Forelimb muscle (tissue), 1 donor: ENCODE measurements at regions not wholly inside any gene's neighbourhood (a gene's known extent, or its start where the extent isn't known, plus 50 kb on each side); places are given as distances from the start of the nearest gene placed in this dataset.

Experiments
- DNase-seq: peaks from one replicate; pipeline ENCODE4 v3.0.0-alpha.2; 2013; ENCODE audit warnings: low read depth

DNA sequence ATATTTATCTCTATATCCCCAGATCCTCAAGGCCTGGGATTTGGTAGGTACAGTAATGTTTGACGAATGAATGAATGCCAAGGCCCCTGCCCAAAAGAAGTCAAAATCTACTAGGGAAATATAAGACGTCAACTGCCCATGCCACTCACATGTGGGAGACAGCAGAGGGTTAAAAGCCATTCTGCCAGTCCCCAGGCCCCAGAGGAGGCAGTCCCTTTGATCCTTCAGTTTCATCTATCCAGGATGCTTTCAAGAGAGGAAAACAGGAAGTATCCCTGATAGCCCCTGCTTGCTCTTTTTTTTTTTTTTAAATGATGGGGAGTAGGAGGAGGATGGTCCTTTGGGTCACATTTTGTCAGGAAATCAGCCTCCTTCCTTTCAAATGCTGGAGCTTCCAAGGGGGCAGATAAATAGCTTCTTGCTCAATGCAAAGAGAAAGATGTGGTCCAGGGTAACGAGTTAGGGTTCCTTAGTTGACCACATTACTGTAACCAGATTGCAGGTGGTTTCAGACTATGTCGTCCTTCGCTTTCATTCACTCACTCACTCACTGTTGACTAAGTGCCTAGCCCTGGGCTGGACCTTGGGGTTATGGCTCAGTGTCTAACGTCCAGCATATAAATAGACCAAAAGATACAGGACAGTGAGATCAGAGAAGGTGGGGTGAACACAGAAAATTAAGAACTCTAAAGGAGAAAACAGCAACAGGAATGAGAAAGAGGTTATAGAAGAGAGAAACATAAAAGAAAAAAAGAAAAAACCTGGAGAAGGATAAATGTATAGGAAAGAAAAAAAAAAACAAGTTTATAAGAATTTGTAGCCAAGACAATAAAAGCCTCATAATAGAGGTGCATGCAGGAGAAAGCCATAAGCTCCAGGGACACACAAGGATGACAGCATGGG is 64.6 kb upstream of the PIM1 start:
- no peak for DNase-seq

DNA sequence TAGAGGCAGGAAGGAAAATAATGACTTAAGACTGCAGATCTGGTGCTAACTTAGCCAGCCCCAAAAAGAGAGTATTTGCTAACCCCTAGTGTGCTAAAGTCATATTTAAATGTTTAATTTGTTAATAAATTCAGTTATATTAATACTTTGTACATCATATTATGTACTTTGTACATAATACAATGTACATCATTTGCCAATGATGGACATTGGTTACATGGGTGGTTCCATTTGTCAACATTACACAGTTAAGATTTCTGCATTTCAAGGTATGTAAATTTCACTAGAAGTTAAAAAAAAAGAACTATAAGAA is 63.9 kb upstream of the PIM1 start:
- no peak for DNase-seq

- no peak for DNase-seq
Observed at GRCh38 chr6:37106554-37106953, 63.4 kb upstream of the PIM1 start.

DNA sequence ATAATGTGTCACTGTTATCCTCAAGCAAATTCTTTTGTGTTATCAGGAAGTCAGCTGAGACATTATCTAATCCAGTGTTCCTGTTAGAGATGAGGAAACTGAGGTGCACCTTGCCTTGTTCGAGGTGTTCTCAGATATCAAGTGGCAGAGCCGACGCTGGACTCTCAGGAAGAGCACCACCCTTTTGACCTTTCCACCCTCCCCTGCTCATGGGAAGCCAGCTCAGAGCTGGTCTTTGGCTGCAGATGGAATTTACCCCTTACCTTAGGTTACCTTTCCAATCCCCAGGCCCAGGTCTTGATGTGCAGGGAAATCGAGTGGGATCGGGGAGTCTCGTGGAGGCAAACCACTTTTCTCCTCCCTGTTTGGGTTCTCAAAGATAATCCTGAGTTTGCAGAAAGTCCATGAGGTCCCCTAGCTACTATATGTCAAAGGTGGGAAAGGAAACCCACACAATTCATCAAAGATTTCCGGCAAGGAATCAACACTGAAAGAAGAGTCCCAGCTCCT is 62.9 kb upstream of the PIM1 start:
- no peak for DNase-seq

GRCh38 chr6:37109714-37110499 is 60.0 kb upstream of the PIM1 start:
- no peak for DNase-seq

DNA sequence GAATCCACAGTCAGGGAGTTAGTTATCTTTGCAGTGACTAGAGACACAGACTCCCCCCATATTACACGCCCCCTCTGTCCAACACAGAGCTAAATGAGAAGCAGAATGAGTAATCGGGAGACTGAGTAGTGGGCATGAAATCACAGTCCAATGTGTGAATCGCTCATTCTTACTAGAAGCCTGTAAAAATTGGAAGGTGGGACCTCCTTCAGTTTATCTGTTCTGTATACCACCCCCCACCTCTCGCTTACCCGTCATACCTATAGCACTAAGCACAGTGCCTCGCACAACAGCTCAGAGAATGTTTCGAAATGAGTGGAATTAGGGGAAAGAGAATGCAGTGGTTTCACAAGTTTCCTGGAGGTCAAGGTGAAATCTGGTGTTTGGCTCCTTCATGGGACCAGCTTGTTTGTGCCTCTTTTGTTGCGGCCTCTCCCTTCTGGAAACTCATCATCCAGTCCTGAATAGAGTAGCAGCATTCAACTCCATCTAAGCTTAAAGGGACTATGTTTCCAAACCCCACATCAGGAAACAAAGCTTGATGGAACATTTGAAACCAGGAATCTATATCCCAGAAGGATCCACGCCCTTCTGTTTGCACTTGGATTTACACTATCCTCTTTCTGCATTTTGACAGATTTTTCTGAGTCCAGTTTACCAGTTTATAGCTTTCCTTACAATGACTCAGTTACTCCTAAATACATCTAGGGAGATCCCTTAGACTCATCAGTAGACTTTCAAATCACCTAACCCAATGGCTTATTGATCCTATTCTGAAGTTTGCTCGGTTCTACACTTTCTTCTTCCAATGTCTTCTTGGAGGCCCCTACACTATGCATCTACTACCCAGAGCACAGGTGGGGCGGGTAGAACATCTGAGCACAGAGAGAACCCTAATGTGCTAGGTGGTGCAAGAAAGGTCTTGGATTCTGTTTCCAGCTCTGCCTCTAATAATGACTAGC is 59.2 kb upstream of the PIM1 start:
- no peak for DNase-seq

DNA sequence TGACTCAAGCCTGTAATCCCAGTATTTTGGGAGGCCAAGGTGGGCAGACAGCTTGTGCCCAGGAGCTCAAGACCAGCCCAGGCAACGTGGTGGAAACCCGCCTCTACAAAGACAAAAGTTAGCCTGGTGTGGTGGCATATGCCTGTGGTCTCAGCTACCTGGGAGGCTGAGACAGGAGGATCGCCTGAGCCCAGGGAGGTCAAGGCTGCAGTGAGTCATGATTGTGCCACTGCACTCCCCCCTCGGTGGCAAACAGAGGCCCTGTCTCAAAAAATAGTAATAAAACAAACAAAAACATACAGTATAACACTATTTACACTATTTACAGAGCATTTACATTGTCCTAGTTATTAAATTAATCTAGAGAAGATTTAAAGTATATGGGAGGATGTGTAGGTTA is 56.0 kb upstream of the PIM1 start:
- no peak for DNase-seq

GRCh38 chr6:37114612-37115011 is 55.3 kb upstream of the PIM1 start:
- DNase-seq: no peak

DNA sequence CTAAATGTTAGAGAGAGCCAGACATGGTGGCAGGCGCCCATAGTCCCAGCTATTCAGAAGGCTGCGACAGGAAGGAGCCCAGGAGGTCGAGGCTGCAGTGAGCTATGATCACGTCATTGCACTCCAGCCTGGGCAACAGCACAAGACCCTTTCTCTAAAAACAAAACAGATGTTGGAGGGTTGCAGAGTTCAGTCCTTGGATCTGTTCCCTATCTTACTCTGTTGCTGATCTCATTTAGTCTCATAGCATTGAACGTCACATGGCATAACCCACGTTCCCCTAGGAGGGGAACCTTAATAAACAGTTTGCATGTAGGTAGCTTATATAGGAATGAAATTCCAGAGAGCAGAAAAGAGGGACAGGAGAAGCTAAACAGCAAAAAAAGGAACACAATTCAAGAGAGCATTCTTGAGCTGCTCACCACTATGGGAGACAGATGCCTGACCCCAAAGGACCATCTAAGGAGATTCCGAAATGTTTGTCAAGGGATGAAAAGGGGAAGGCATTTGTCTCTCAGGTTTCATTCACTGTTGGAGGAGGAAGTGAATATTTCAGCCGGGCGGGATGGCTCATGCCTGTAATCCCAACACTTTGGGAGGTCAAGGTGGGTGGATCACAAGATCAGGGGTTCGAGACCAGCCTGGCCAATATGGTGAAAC is 54.6 kb upstream of the PIM1 start:
- no peak for DNase-seq

DNA sequence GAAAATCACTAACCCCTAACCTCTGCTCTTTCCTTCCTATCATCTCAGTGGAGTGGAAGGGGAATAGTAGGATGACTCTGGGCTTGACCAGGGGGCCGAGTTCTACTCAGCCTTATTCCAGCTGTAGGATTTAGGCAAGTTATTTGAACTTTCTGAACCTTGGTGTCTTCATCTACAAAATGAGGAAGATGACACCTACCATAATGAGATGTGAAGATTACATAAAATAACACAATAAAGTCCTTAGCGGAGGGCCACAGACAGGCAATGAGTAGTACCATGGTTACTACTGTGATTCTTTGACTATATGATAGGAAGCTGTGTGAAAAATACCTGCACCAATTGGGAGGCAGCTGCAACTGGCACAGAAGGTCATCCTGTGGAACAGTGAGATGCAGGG is 53.6 kb upstream of the PIM1 start:
- no peak for DNase-seq

DNA sequence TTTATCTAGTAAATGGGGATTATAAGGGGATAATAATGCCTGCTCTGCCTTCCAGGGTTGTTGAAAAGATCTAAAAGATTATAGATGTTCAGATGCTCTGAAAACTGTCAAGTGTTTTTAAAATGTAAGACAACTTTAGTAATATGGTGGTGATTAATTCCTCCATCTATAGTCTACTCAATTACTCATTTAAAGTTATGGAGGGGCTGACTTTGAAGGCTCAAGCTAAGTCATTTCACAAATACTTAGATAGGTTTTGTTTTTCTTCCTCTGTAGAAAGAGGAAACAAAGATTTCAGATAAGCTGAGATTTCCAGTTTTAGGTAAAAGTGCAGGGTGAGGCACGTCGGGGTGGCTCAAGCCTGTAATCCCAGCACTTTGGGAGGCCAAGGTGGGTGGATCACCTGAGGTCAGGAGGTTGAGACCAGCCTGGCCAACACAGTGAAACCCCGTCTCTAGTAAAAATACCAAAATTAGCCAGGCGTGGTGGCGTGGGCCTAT is 50.5 kb upstream of the PIM1 start:
- no peak for DNase-seq
